ENCODE measurements at regions not wholly inside any gene's neighbourhood (a gene's known extent, or its start where the extent isn't known, plus 50 kb on each side); places are given as distances from the start of the nearest gene placed in this dataset.
"Not testable (repeated sequence)": the region's sequence is repeated elsewhere in the genome, so short reads cannot be mapped to it uniquely, and the experiment has no call there.

DNA sequence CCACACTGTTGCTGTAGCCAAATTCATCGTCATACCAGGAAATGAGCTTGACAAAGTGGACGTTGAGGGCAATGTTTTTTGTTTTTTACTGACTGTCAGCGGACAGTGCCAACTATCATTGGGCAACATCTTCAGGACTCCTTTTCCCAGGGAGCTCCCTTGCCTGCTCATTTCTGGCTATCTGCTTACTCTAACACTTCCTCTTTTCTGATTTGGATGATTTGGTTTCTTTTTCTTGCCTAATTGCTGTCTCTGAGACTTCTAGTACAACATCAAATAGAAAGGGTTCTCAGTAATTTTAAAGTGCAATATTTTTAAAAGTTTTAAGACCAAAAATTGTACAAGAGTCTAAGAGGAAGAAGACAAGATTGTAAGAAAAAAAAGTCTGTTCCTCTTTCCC, 92.0 kb upstream of the KLHL4 start:
- TF ChIP-seq POLR2AphosphoS5 (IDR thresholded peaks at IDR 0.05; ENCODE audit: low read depth) (no peak), GABPA (IDR thresholded peaks at IDR 0.05; ENCODE audit: low read depth) (no peak), SPI1 (IDR thresholded peaks at IDR 0.05; ENCODE audit: borderline replicate concordance, low read depth) (peak; percentile 65; the same call in 1 of the 2 replicates)
- TF ChIP-seq, protein P1, sequence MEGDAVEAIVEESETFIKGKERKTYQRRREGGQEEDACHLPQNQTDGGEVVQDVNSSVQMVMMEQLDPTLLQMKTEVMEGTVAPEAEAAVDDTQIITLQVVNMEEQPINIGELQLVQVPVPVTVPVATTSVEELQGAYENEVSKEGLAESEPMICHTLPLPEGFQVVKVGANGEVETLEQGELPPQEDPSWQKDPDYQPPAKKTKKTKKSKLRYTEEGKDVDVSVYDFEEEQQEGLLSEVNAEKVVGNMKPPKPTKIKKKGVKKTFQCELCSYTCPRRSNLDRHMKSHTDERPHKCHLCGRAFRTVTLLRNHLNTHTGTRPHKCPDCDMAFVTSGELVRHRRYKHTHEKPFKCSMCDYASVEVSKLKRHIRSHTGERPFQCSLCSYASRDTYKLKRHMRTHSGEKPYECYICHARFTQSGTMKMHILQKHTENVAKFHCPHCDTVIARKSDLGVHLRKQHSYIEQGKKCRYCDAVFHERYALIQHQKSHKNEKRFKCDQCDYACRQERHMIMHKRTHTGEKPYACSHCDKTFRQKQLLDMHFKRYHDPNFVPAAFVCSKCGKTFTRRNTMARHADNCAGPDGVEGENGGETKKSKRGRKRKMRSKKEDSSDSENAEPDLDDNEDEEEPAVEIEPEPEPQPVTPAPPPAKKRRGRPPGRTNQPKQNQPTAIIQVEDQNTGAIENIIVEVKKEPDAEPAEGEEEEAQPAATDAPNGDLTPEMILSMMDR (IDR thresholded peaks at IDR 0.05; ENCODE audit: insufficient read depth, low read length) = no peak
- Histone ChIP-seq H3K27ac (replicated peaks) (no peak overlapping the region), H3K4me3 (replicated peaks; ENCODE audit: insufficient read depth, low read length) (no peak overlapping the region), H3K27me3 (ENCODE audit: insufficient read depth, poor library complexity, severe bottlenecking) (no peaks in the 10 kb centered on the region)
- DNase-seq (ENCODE audit: low read depth in 1 of 2, low spot score in 1 of 2) = no peak

DNA sequence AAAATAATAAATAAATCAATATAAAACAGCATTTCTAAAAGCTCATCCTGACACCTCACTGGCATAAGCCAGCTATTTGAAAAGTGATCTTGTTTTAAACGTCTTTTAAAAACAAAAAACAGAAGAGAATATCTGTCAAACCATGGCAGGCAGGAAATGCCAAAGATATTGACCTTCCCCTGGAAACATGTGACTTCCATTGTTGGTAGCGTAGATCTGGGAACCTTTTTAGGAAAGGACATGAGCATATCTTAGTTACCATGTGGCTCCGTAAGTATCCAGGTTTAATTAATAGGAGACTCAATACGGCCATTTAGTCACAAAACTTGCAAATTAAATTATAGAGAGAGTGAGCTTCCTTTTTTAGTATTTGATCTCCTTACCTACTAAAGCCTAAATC, 83.0 kb upstream of the KLHL4 start:
- Histone ChIP-seq H3K4me3 (replicated peaks; ENCODE audit: insufficient read depth, low read length) (no peak overlapping the region), H3K27me3 (ENCODE audit: insufficient read depth, poor library complexity, severe bottlenecking) (no peaks in the 10 kb centered on the region), H3K27ac (replicated peaks) (no peak overlapping the region)
- DNase-seq (ENCODE audit: low read depth in 1 of 2, low spot score in 1 of 2) = no peak
- TF ChIP-seq, protein P1 (IDR thresholded peaks at IDR 0.05; ENCODE audit: insufficient read depth, low read length) = no peak
- TF ChIP-seq POLR2AphosphoS5 (IDR thresholded peaks at IDR 0.05; ENCODE audit: low read depth) (no peak), SPI1 (IDR thresholded peaks at IDR 0.05; ENCODE audit: borderline replicate concordance, low read depth) (no peak), GABPA (IDR thresholded peaks at IDR 0.05; ENCODE audit: low read depth) (no peak)
- TF ChIP-seq, protein P2, sequence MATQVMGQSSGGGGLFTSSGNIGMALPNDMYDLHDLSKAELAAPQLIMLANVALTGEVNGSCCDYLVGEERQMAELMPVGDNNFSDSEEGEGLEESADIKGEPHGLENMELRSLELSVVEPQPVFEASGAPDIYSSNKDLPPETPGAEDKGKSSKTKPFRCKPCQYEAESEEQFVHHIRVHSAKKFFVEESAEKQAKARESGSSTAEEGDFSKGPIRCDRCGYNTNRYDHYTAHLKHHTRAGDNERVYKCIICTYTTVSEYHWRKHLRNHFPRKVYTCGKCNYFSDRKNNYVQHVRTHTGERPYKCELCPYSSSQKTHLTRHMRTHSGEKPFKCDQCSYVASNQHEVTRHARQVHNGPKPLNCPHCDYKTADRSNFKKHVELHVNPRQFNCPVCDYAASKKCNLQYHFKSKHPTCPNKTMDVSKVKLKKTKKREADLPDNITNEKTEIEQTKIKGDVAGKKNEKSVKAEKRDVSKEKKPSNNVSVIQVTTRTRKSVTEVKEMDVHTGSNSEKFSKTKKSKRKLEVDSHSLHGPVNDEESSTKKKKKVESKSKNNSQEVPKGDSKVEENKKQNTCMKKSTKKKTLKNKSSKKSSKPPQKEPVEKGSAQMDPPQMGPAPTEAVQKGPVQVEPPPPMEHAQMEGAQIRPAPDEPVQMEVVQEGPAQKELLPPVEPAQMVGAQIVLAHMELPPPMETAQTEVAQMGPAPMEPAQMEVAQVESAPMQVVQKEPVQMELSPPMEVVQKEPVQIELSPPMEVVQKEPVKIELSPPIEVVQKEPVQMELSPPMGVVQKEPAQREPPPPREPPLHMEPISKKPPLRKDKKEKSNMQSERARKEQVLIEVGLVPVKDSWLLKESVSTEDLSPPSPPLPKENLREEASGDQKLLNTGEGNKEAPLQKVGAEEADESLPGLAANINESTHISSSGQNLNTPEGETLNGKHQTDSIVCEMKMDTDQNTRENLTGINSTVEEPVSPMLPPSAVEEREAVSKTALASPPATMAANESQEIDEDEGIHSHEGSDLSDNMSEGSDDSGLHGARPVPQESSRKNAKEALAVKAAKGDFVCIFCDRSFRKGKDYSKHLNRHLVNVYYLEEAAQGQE (IDR thresholded peaks at IDR 0.05; ENCODE audit: insufficient replicate concordance, low read depth) = no peak

DNA sequence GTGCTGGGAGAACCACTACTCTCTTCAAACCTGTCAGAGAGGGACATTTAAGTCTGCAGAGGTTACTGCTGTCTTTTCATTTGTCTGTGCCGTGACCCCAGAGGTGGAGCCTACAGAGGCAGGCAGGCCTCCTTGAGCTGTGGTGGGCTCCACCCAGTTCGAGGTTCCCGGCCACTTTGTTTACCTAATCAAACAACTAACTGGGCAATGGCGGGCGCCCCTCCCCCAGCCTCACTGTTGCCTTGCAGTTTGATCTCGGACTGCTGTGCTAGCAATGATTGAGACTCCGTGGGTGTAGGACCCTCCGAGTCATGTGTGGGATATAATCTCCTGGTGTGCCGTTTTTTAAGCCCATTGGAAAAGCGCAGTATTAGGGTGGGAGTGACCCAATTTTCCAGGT, 69.0 kb upstream of the KLHL4 start:
- DNase-seq (ENCODE audit: low read depth in 1 of 2, low spot score in 1 of 2); H3K27me3 ChIP-seq (ENCODE audit: insufficient read depth, poor library complexity, severe bottlenecking); H3K27ac ChIP-seq (replicated peaks); H3K4me3 ChIP-seq (replicated peaks; ENCODE audit: insufficient read depth, low read length): not testable (repeated sequence)

DNA sequence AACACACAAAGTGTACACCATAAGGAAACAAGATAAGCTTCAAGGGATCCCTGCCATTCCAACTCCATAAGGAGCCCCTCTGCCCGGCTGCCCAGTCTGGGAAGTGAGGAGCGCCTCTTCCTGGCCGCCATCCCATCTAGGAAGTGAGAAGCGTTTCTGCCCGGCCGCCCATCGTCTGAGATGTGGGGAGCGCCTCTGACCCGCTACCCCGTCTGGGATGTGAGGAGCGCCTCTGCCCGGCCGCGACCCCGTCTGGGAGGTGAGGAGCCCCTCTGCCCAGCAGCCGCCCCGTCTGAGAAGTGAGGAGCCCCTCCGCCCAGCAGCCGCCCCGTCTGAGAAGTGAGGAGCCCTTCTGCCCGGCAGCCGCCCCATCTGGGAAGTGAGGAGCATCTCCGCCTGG, 51.8 kb upstream of the KLHL4 start:
- DNase-seq (ENCODE audit: low read depth in 1 of 2, low spot score in 1 of 2); H3K27ac ChIP-seq (replicated peaks); H3K4me3 ChIP-seq (replicated peaks; ENCODE audit: insufficient read depth, low read length); H3K27me3 ChIP-seq (ENCODE audit: insufficient read depth, poor library complexity, severe bottlenecking): not testable (repeated sequence)

Measured in HL-60 (cell line).